K562 (cell line): ENCODE measurements at regions not wholly inside any gene's neighbourhood (a gene's known extent, or its start where the extent isn't known, plus 50 kb on each side); places are given as distances from the start of the nearest gene placed in this dataset.

Experiments used
- ATAC-seq: fragments of 200-7000 bp; cut with Tn5 transposase; 3 replicates; pipeline ENCODE4 v1.9.1; 2020; ENCODE audit warnings: moderate library complexity
- BruUV-seq: library from RNA; stranded (reverse); fragments of 400-500 nt; replicated peaks from 2 replicates; lab custom pipeline; 2021; lab: Mats Ljungman, UMichigan
- CTCF ChIA-PET: fragments of 300-600 bp; formaldehyde crosslinking; extraction: SDS; loops from one replicate; lab custom pipeline; 2021; ENCODE audit warnings: low intra/inter-chr PET ratio; lab: Yijun Ruan, JAX
- POLR2A ChIA-PET: fragments of 300-600, 350-650 bp; sonication (Branson Sonifier 250); formaldehyde crosslinking; extraction: SDS; loops from one replicate; lab custom pipeline; 2021; ENCODE audit warnings: antibody characterized with exemption, inconsistent platforms; lab: Yijun Ruan, JAX
- DNase-seq, 4 experiments: peaks; one replicate each; pipeline versions ENCODE4 v3.0.0 to v3.0.0-alpha.2; 2011 to 2018; ENCODE audit warnings: low spot score in 3 of 4, mixed read lengths in 3 of 4; ENCODE audit errors: extremely low read depth in 1 of 4
- FAIRE-seq: peaks from 2 replicates; lab custom pipeline; 2011; peaks lifted over from hg19 to GRCh38; lab: Jason Lieb, UNC
- H2AFZ ChIP-seq: 2 replicates; pipeline ENCODE4 v1.6.0; 2011; ENCODE audit warnings: low read depth, low read length, control low read depth, inconsistent platforms
- H3K27ac ChIP-seq: fragments of 200-600 bp; 3 replicates; pipeline ENCODE4 v1.8.0; 2011; ENCODE audit warnings: low read depth, mild to moderate bottlenecking, control low read depth, inconsistent platforms, low read length, moderate library complexity, mixed read lengths; ENCODE audit errors: extremely low read depth
- H3K27me3 ChIP-seq, 2 experiments: fragments of 300-600 bp in 1 of 2; 2 replicates in 1 of 2; 3 replicates in 1 of 2; pipeline versions ENCODE4 v1.6.0 to v1.8.0; 2011; ENCODE audit warnings: inconsistent platforms in 2 of 2, low read length in 2 of 2, mild to moderate bottlenecking in 1 of 2, mixed read lengths in 1 of 2, moderate library complexity in 1 of 2; ENCODE audit not compliant: control insufficient read depth in 2 of 2, insufficient read depth in 2 of 2
- H3K36me3 ChIP-seq: fragments of 300-600 bp; 3 replicates; pipeline ENCODE4 v1.8.0; 2011; ENCODE audit warnings: mild to moderate bottlenecking, low read length, inconsistent platforms; ENCODE audit not compliant: control insufficient read depth, insufficient read depth
- H3K4me1 ChIP-seq, 2 experiments: fragments of 200-600 bp in 1 of 2; replicated peaks in 1 of 2; 2 replicates in 1 of 2; 3 replicates in 1 of 2; pipeline versions ENCODE4 v1.5.1 to v1.8.0; 2011; ENCODE audit warnings: inconsistent platforms in 2 of 2, low read length in 2 of 2, mild to moderate bottlenecking in 1 of 2, mixed read lengths in 1 of 2, moderate library complexity in 1 of 2; ENCODE audit not compliant: control insufficient read depth in 2 of 2, insufficient read depth in 2 of 2
- H3K4me2 ChIP-seq: 2 replicates; pipeline ENCODE4 v1.6.1; 2011; ENCODE audit warnings: low read length, control low read depth, inconsistent platforms, mixed read lengths; ENCODE audit not compliant: insufficient read depth
- H3K4me3 ChIP-seq: fragments of 200-600 bp; sonication (generic), shearing (Covaris generic); 2 replicates; pipeline ENCODE4 v1.5.1; 2016; ENCODE audit warnings: control low read depth, inconsistent platforms
- H3K79me2 ChIP-seq: fragments of 200-600 bp; 3 replicates; pipeline ENCODE4 v1.8.0; 2011; ENCODE audit warnings: low read length, inconsistent platforms; ENCODE audit not compliant: control insufficient read depth, insufficient read depth
- H3K9ac ChIP-seq, 2 experiments: 2 replicates each; pipeline versions ENCODE4 v1.6.0 to v1.6.1; 2011; ENCODE audit warnings: low read depth in 2 of 2, low read length in 2 of 2, control low read depth in 1 of 2, inconsistent platforms in 1 of 2, mild to moderate bottlenecking in 1 of 2, mixed read lengths in 1 of 2; ENCODE audit not compliant: insufficient read depth in 1 of 2
- H3K9me1 ChIP-seq: one replicate; pipeline ENCODE4 v1.6.0; 2011; ENCODE audit warnings: inconsistent platforms, mild to moderate bottlenecking, low read length, moderate library complexity; ENCODE audit not compliant: control insufficient read depth, insufficient read depth
- H3K9me3 ChIP-seq: replicated peaks from 2 replicates; pipeline ENCODE4 v1.5.1; 2011; ENCODE audit warnings: low read depth, low read length, inconsistent platforms; ENCODE audit not compliant: control insufficient read depth, insufficient read depth
- H4K20me1 ChIP-seq: replicated peaks from 2 replicates; pipeline ENCODE4 v1.6.1; 2011; ENCODE audit warnings: low read length, inconsistent platforms, mixed read lengths; ENCODE audit not compliant: control insufficient read depth, insufficient read depth
- FOXJ3 ChIP-seq: sonication (generic); formaldehyde crosslinking; IDR thresholded peaks from 2 replicates; pipeline ENCODE4 v1.4.0; 2020; ENCODE audit warnings: mild to moderate bottlenecking, missing genetic modification reagents
- HMGN3 ChIP-seq: IDR thresholded peaks from 2 replicates; pipeline ENCODE4 v1.6.1; 2011; ENCODE audit warnings: borderline replicate concordance, low read depth, mild to moderate bottlenecking, mixed read lengths, low read length; ENCODE audit not compliant: insufficient read length; ENCODE audit errors: extremely low read depth
- TCF7L2 ChIP-seq: fragments of 150-350 bp; IDR thresholded peaks from 2 replicates; pipeline ENCODE4 v1.6.1; 2016; ENCODE audit warnings: low read depth, mild to moderate bottlenecking, low read length, moderate library complexity
- ZNF263 ChIP-seq: sonication (generic); formaldehyde crosslinking; IDR thresholded peaks from 2 replicates; pipeline ENCODE4 v1.8.0; 2022; ENCODE audit warnings: mild to moderate bottlenecking, missing genetic modification reagents, borderline replicate concordance
- WGBS: fragments of 100-300 bp; shearing (Covaris generic); methylation state at CpG from one replicate; pipeline ENCODE4 v1.1.6; 2016; ENCODE audit warnings: low coverage, mixed read lengths; ENCODE audit not compliant: insufficient coverage; ENCODE audit errors: missing lambda C conversion rate; 5-methylcytosine and 5-hydroxymethylcytosine counted together
- in situ Hi-C: fragments of 300-500 bp; cut with MboI; formaldehyde crosslinking; loops from 4 replicates; pipeline ENCODE4 v1.15.0; 2018; ENCODE audit warnings: inconsistent platforms, mixed read lengths
- intact Hi-C: fragments of 100-400 bp; cut with micrococcal nuclease; formaldehyde crosslinking; loops from 2 replicates; pipeline ENCODE4 v1.14.2; 2022
- TF ChIP-seq, protein P1 (sequence below): fragments of 200-800 bp; sonication (Bioruptor generic); IDR thresholded peaks from 2 replicates; pipeline ENCODE4 v1.6.1; 2017; ENCODE audit warnings: missing genetic modification characterization, missing compliant biosample characterization

DNA sequence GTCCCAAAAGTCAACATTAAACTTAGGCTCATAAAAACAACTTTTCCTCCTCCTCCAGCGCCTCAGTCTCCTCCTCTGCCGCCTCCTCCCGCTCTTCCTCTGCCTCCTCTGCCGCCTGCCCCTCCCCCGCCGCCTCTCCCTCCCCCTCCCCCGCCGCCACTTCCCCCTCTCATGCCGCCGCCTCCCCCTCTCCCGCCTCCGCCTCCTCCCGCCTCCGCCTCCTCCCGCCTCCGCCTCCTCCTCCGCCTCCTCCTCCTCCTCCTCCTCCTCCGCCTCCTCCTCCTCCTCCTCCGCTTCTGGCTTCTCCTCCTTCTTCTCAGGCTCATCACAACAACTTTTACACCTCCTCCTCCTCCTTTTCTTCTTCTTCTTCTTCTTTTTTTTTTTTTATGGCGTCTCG lies 599.9 kb downstream of the TMEM182 start:
- BruUV-seq, result no TSS peak
- TF ChIP-seq HMGN3 (no peak), ZNF263 (CRISPR knock-in tag) (peak; percentile 91), FOXJ3 (CRISPR knock-in tag) (no peak), TCF7L2 (no peak)
- TF ChIP-seq, protein P1, sequence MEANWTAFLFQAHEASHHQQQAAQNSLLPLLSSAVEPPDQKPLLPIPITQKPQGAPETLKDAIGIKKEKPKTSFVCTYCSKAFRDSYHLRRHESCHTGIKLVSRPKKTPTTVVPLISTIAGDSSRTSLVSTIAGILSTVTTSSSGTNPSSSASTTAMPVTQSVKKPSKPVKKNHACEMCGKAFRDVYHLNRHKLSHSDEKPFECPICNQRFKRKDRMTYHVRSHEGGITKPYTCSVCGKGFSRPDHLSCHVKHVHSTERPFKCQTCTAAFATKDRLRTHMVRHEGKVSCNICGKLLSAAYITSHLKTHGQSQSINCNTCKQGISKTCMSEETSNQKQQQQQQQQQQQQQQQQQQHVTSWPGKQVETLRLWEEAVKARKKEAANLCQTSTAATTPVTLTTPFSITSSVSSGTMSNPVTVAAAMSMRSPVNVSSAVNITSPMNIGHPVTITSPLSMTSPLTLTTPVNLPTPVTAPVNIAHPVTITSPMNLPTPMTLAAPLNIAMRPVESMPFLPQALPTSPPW (CRISPR knock-in tag), result peak; percentile 38; the same call in 1 of the 2 replicates

More for the DNA sequence above, 599.9 kb downstream of the TMEM182 start:
- whole genome bisulfite sequencing, result no CpG with 5 or more reads among the region's 21 CpGs
- no peaks in the 10 kb centered on the region for H3K36me3 ChIP-seq
- no peaks in the 10 kb centered on the region for H4K20me1 ChIP-seq
- H3K9ac ChIP-seq, result no peak overlapping the region
- in situ Hi-C loops, result no loop called here
- ChIA-PET POLR2A (no interaction called here), CTCF (no interaction called here)
- intact Hi-C loops, result no loop called here
- no peak overlapping the region for H2AFZ ChIP-seq
- no peak overlapping the region for H3K4me3 ChIP-seq
- no peak overlapping the region; the same call in 1 of the 2 replicates for H3K4me2 ChIP-seq
- peak; percentile 10 to 45 (median 13) for DNase-seq
- H3K9me1 ChIP-seq, result no peaks in the 10 kb centered on the region
- no peaks in the 10 kb centered on the region; the same call in 2 of the 3 replicates for H3K79me2 ChIP-seq
- peak; percentile 62 for ATAC-seq
- no peaks in the 10 kb centered on the region for H3K4me1 ChIP-seq
- no peaks in the 10 kb centered on the region for H3K9me3 ChIP-seq
- FAIRE-seq, result no peak
- H3K27me3 ChIP-seq, result no peaks in the 10 kb centered on the region
- H3K27ac ChIP-seq, result no peak overlapping the region
